MM.1S (cell line): ENCODE measurements at regions not wholly inside any gene's neighbourhood (a gene's known extent, or its start where the extent isn't known, plus 50 kb on each side); places are given as distances from the start of the nearest gene placed in this dataset.

ENCODE experiments used
- DNase-seq: peaks from one replicate; pipeline ENCODE4 v3.0.0-alpha.2; 2015
- H2AFZ ChIP-seq: fragments of 300-600 bp; sonication (generic); 2 replicates; pipeline ENCODE4 v1.6.0; 2016; ENCODE audit warnings: antibody characterized with exemption, low read length
- H3F3A ChIP-seq: fragments of 300-600 bp; sonication (generic); 2 replicates; pipeline ENCODE4 v1.6.1; 2016; ENCODE audit warnings: mild to moderate bottlenecking, antibody characterized with exemption, low read length, moderate library complexity, mixed read lengths; ENCODE audit not compliant: insufficient read depth
- H3K27ac ChIP-seq: fragments of 300-600 bp; sonication (generic); 2 replicates; pipeline ENCODE4 v1.5.1; 2016; ENCODE audit warnings: mild to moderate bottlenecking, low read length
- H3K27me3 ChIP-seq: fragments of 300-600 bp; sonication (generic); replicated peaks from 2 replicates; pipeline ENCODE4 v1.6.0; 2016; ENCODE audit warnings: low read length; ENCODE audit not compliant: insufficient read depth
- H3K36me3 ChIP-seq: fragments of 300-600 bp; sonication (generic); replicated peaks from 2 replicates; pipeline ENCODE4 v1.6.1; 2016; ENCODE audit warnings: mild to moderate bottlenecking, low read length, mixed read lengths; ENCODE audit not compliant: insufficient read depth
- H3K4me1 ChIP-seq: fragments of 300-600 bp; sonication (generic); 2 replicates; pipeline ENCODE4 v1.6.1; 2016; ENCODE audit warnings: low read length, mixed read lengths
- H3K4me2 ChIP-seq: fragments of 300-600 bp; sonication (generic); 2 replicates; pipeline ENCODE4 v1.6.0; 2016; ENCODE audit warnings: low read depth, low read length
- H3K4me3 ChIP-seq: fragments of 300-600 bp; sonication (generic); 2 replicates; pipeline ENCODE4 v1.5.1; 2016; ENCODE audit warnings: low read length, mixed read lengths
- H3K79me2 ChIP-seq: fragments of 300-600 bp; sonication (generic); 2 replicates; pipeline ENCODE4 v1.6.1; 2016; ENCODE audit warnings: mixed run types, low read length, mixed read lengths
- H3K9ac ChIP-seq: fragments of 300-600 bp; sonication (generic); 2 replicates; pipeline ENCODE4 v1.6.1; 2016; ENCODE audit warnings: low read length, mixed read lengths
- H3K9me2 ChIP-seq: fragments of 300-600 bp; sonication (generic); replicated peaks from 2 replicates; pipeline ENCODE4 v1.6.1; 2016; ENCODE audit warnings: mild to moderate bottlenecking, low read length, mixed read lengths; ENCODE audit not compliant: insufficient read depth
- H3K9me3 ChIP-seq: fragments of 300-600 bp; sonication (generic); replicated peaks from 2 replicates; pipeline ENCODE4 v1.6.1; 2016; ENCODE audit warnings: mild to moderate bottlenecking, low read length, mixed read lengths; ENCODE audit not compliant: insufficient read depth
- H4K20me1 ChIP-seq: fragments of 300-600 bp; sonication (generic); 2 replicates; pipeline ENCODE4 v1.6.1; 2016; ENCODE audit warnings: mild to moderate bottlenecking, low read length, moderate library complexity, mixed read lengths; ENCODE audit not compliant: insufficient read depth
- EZH2 ChIP-seq: fragments of 300-600 bp; sonication (generic); optimal IDR thresholded peaks from 2 replicates; pipeline ENCODE3; 2017; ENCODE audit warnings: low read depth, mild to moderate bottlenecking, antibody characterized with exemption, low read length, mixed read lengths
- EZH2phosphoT487 ChIP-seq: fragments of 300-600 bp; sonication (generic); IDR thresholded peaks from 2 replicates; pipeline ENCODE4 v1.6.1; 2018; ENCODE audit warnings: antibody characterized with exemption, low read length
- TF ChIP-seq, protein P1 (sequence below): fragments of 300-600 bp; sonication (generic); IDR thresholded peaks from 2 replicates; pipeline ENCODE4 v1.5.1; 2016; ENCODE audit warnings: antibody characterized with exemption, low read length, mixed read lengths

DNA sequence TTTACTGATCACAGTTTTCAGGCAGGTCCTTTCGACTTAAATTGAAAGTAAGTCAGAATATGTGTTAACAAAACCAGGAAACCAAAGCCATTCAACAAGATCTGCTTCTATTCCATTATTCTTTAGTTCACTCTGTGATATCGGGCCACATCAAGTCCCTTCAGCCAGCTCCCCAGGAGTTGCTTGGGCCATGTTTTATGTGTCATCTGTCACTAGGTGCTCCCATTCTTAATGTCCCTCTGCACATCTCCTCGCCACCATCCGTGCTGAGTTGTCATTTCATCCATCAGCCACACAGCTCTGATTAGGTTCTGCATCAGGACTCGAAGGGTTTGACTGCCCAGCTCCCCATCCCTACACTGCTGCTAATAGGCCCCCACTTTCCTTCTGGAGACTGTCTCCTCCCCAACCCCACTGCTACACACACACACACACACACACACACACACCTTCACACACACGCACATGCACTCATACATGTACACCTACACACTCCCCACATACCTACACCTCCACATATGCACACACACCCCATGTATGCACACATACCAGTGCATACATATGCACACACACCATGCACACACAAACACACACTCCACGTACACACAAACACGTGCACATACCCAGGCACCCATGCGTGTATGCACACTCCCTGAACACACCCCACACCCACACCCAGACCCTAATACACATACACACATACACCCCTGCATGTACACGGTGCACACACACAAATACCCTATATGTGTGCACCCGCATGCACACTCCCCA, 143.3 kb upstream of the GMDS start:
- Histone ChIP-seq H3K36me3 (no peaks in the 10 kb centered on the region), H3K27me3 (no peaks in the 10 kb centered on the region)

DNA sequence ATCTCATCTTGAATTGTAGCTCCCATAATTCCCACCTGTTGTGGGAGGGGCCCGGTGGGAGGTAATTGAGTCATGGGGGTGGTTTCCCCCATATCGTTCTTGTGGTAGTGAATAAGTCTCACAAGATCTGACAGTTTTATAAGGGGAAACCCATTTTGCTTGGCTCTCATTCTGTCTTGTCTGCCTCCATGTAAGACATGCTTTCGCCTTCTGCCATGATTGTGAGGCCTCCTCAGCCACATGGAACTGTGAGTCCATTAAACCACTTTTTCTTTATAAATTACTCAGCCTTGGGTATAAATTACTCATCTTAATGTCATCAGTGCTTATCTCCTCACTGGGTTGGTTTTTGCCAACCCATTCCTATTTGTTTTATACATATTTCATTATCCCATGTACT, 142.0 kb upstream of the GMDS start:
- no peaks in the 10 kb centered on the region for H3K79me2 ChIP-seq
- H4K20me1 ChIP-seq = no peaks in the 10 kb centered on the region
- H3F3A ChIP-seq = no peaks in the 10 kb centered on the region
- H3K4me3 ChIP-seq = no peak overlapping the region
- H3K4me2 ChIP-seq = no peak overlapping the region
- no peaks in the 10 kb centered on the region for H3K27me3 ChIP-seq
- no peak overlapping the region for H2AFZ ChIP-seq
- H3K9me2 ChIP-seq = no peaks in the 10 kb centered on the region
- no peak overlapping the region for H3K27ac ChIP-seq
- no peaks in the 10 kb centered on the region for H3K9me3 ChIP-seq
- H3K9ac ChIP-seq = no peak overlapping the region
- DNase-seq = no peak
- H3K36me3 ChIP-seq = no peaks in the 10 kb centered on the region
- no peaks in the 10 kb centered on the region for H3K4me1 ChIP-seq
- TF ChIP-seq, protein P1, sequence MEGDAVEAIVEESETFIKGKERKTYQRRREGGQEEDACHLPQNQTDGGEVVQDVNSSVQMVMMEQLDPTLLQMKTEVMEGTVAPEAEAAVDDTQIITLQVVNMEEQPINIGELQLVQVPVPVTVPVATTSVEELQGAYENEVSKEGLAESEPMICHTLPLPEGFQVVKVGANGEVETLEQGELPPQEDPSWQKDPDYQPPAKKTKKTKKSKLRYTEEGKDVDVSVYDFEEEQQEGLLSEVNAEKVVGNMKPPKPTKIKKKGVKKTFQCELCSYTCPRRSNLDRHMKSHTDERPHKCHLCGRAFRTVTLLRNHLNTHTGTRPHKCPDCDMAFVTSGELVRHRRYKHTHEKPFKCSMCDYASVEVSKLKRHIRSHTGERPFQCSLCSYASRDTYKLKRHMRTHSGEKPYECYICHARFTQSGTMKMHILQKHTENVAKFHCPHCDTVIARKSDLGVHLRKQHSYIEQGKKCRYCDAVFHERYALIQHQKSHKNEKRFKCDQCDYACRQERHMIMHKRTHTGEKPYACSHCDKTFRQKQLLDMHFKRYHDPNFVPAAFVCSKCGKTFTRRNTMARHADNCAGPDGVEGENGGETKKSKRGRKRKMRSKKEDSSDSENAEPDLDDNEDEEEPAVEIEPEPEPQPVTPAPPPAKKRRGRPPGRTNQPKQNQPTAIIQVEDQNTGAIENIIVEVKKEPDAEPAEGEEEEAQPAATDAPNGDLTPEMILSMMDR = no peak
- TF ChIP-seq EZH2 = no peak
- TF ChIP-seq EZH2phosphoT487 = no peak

More for the DNA sequence above, 143.3 kb upstream of the GMDS start:
- Histone ChIP-seq H3K4me3 (no peak overlapping the region), H3K9me3 (no peaks in the 10 kb centered on the region), H3K9ac (no peak overlapping the region), H3K9me2 (no peaks in the 10 kb centered on the region), H4K20me1 (no peaks in the 10 kb centered on the region), H3K27ac (no peak overlapping the region), H3K4me2 (no peak overlapping the region), H2AFZ (no peak overlapping the region), H3F3A (no peaks in the 10 kb centered on the region), H3K79me2 (no peaks in the 10 kb centered on the region), H3K4me1 (no peaks in the 10 kb centered on the region)
- DNase-seq = no peak
- TF ChIP-seq, protein P1 = no peak
- TF ChIP-seq EZH2 (no peak), EZH2phosphoT487 (no peak)

DNA sequence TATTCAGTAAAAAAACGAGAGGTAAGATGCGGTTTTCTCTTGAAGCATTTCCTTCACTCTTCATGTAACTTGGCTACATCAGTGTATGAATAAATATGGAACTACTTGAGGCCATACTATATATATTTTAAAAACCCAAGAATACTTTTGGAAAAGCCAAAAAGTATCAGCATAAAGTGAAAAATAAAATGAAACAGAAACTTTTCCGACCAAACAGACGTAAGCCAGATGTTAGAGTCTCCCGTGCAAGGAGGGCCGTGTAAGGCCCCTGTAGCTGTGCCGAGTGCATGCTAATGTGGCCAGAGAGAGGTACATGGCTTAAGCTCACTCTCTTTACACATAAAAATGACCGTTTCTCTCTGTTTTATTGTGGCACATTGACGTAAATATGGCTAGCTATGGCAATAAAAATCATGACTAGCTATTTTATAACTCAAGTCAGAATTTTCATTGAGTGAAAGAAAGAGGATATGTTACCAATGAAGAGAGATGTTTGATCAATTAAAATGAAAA, 140.1 kb upstream of the GMDS start:
- Histone ChIP-seq H3K27ac (no peak overlapping the region), H3K4me3 (no peak overlapping the region), H3F3A (no peaks in the 10 kb centered on the region), H3K9ac (no peak overlapping the region), H3K9me2 (no peaks in the 10 kb centered on the region), H3K27me3 (no peaks in the 10 kb centered on the region), H3K36me3 (no peaks in the 10 kb centered on the region), H2AFZ (no peak overlapping the region), H3K79me2 (no peaks in the 10 kb centered on the region), H4K20me1 (no peaks in the 10 kb centered on the region), H3K9me3 (no peaks in the 10 kb centered on the region), H3K4me1 (no peaks in the 10 kb centered on the region), H3K4me2 (no peak overlapping the region)
- DNase-seq = no peak
- TF ChIP-seq EZH2phosphoT487 (no peak), EZH2 (no peak)
- TF ChIP-seq, protein P1 = no peak
